Erythroblast (primary cell): ENCODE measurements at regions not wholly inside any gene's neighbourhood (a gene's known extent, or its start where the extent isn't known, plus 50 kb on each side); places are given as distances from the start of the nearest gene placed in this dataset.

ENCODE experiments used
- GATA1 ChIP-seq: IDR thresholded peaks from 2 replicates; pipeline ENCODE4 v1.6.1; 2011; ENCODE audit warnings: low read depth, mild to moderate bottlenecking, control low read depth, low read length, moderate library complexity
- POLR2A ChIP-seq: IDR thresholded peaks from 2 replicates; pipeline ENCODE4 v1.6.1; 2011; ENCODE audit warnings: mild to moderate bottlenecking, low read length

DNA sequence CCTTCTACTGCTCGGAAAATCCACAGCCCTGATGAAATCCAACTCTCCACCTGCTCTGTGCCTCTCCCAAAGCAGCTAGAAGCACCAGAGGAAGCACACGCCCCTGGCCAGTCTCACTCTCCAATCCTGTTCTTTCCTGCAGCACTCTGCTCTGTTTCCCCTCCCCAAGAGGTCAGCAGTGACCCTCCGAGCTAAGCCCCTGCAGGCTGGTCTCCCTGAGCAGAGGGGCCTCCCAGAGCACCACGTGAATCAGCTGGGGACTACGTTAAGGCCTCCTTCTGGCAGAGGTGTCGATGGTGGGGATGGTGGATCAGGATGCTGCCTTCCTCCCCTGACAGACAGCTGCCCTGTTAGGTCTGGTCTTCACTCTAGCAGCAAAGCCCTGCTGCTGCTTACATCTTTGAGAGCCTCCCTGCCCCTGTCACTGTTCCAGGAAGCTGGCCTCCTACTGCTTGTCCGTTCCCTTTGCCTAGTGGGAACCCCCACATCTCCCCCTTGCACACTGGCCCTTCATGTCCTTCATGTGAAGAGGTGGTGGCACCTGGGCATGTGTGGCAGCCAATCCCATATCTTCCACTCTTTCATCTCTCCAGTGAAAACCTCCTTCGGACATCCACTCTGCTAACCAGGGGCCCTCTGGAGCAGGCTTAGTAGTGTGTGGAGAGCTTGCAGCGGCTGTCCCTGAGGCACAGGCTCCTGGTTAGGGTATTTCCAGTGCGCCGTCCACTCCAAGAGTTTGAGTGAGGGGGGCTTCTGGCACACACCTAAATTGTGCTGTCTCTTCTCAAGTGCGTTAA is 307.5 kb upstream of the HS6ST1 start:
- TF ChIP-seq POLR2A (no peak), GATA1 (no peak)
